HG02938 (cell line): ENCODE measurements at regions not wholly inside any gene's neighbourhood (a gene's known extent, or its start where the extent isn't known, plus 50 kb on each side); places are given as distances from the start of the nearest gene placed in this dataset.

Experiments used
- ATAC-seq: cut with Tn5 transposase; IDR thresholded peaks from one replicate; pipeline ENCODE4 v1.9.1; 2021; ENCODE audit warnings: mild to moderate bottlenecking, moderate library complexity; ENCODE audit not compliant: unreplicated experiment

DNA sequence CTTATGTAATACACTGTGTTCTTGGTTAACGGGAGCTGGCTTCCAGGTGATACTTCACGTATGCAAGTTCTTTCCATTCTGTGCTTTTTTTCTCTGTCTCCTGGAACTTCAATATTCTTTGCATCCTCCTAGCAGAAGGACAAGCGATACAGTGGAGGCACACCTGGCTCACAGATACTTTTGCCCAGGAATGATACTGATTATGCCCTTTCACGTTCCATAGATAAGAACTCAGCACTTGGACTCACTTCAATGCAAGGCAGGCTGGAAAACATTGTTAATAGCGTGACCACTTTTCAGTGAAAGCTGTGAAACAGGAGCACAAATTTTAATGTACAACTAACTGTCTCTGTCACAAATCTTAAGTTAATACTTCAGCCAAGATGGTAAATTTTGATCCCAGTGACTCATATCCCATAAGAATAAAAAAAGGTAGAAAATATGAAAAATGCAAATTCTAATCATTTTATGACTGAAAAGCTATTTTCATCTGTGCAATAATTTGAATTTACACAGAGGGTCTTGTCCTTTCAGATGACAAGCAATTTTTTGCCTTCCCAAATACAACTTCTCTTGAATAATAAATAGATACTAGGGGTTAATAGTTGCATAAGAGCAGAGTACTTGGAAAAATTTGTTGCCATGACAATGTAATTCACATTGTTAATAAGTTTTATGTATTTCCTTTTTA lies 919.0 kb downstream of the GALC start:
- ATAC-seq, result no peak

DNA sequence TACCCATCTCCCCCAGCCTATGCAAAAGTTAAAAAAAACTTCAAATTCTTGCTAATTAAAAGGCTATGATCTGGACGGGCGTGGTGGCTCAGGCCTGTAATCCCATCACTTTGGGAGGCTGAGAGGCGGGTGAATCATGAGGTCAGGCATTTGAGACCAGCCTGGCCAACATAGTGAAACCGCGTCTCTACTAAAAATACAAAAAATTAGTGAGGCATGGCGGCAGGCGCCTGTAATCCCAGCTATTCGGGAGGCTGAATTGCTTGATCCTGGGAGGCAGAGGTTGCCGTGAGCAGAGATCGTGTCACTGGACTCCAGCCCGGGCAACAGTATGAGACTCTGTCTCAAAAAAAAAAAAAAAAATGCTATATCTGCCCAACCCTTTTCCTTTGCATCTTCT lies 925.4 kb downstream of the GALC start:
- ATAC-seq, result no peak

DNA sequence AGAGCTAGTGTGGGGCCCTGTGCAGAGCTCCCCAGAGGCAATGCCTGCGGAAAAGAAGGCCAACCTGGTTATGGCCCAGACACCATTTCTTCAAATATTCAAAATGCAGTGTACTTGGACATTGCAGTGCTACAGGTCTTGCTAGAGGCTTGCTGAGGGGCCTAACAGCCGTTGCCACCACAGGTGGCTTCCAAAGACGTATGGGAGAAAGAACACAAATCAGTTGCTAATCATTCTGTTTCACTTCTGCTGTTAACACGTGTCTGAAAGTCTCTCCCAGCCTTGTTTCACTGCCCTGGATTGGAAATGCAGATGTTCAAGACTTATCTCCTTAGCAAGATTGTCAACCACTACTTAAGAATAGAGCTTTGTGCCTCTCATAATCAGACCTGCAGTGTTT lies 925.9 kb downstream of the GALC start:
- ATAC-seq, result no peak

DNA sequence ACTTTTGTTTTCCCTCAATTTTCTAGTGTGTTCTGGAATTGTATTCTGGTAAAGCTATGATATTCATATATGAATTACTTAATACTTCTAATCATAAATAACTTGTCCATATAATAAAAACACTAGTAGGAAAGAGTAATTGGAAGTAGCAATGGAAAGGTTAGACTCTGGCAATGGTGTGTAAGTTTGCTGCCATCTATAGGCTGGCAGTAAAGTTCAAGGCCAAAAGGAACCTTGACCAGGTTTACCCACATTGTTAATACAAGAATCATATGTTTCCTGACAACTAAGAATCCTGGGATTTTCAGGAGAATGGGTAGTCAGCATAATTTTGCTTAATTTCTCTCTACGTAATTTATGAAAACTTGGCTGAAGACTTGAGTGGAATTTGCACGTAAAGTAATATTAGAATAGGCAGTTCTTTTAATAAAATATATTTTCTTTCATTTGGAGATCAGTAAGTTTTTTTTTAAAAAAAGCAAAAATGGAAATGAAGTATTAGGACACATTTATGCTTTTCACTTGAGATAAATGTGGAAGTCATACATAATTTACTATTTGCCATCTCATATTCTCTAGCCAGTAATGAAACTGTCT lies 926.7 kb downstream of the GALC start:
- no peak for ATAC-seq

DNA sequence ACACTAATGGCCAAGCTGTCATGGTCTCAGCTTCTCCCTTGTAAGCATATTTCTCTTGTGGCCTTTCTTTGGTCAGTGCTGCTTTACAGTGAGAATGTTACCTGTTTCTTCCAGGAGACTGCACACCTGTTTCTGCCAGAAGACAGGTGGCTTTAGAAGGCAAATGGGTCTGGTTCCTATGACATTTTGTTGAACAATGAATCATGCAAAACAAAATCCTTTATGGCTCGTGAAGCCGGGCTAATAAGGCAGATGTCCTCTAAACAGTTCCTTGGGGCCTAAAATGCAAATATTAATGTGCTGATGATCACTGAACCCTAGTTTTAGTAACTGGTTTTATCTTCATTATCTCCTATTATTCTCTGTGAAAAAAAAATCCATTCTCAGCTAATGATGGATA lies 927.6 kb downstream of the GALC start:
- no peak for ATAC-seq

DNA sequence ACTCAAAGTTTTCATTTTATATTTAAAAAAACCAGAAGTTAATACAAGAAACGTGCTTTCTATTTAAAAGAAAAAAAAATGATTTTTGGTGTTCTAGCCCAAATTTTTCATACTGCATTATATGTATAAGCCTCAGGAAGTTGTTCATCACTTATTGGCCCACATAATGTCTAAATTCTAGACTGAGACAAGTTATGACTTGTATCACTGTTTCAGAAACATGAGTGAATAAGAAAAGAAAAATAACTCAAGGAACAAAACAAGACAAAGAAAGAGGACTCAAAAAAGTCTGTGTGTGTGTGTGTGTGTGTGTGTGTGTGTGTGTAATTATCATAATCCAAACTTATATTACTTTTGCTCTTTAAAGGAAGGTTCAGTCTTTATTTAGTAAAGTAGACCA lies 929.8 kb downstream of the GALC start:
- ATAC-seq, result no peak

DNA sequence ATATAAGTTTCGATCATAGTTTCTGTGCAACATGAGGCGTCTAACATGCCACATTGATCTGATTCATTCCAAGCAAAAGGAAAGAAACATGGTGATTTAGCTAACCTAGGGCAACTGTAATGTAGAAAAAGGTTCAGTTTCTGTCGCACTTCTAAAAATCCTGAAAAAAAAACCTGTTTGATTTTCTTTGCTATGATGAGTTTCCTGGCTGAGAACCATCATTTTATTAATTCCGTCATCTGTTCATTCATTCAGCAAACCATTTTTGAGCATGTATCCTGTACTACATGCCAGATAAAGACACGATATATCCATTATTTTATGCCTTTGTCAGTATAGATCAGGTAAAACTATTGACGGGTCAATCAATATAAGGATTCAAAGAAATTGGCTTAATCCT lies 932.6 kb downstream of the GALC start:
- no peak for ATAC-seq

DNA sequence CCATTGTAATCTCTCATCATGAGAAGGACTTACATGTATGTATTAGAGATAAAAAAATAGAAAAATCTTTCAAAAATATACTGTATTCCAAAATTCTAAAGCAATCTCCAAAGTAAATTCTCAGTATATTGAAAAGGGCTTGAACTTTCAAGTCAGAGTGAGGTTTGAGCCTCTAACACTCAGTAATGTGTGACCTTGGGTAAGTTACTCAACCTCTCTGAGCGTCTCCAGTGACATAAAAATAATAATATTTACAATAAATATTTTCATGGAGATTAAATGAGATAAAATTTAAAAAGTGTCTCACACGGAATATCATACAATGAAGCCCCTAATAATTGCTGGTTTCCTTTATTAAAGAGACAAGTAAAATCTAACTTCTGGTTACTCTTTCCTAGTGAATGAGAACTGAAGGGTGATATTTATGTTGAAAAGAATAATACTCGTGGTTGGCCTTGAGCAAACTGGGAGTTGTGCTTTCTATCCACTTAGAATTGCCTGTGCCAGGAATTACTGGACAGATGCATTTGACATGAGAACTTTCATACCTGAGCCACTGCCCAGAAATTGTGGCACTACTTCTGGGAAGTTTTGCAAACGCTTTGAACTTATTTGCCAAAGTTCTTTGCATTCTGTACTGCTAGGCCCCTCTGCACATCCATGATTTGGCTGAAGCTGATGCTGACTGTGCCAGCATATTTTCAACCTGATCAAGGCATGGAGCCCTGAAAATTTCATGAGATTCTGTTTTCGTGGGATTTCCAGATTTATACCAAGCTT lies 933.7 kb downstream of the GALC start:
- ATAC-seq, result no peak

DNA sequence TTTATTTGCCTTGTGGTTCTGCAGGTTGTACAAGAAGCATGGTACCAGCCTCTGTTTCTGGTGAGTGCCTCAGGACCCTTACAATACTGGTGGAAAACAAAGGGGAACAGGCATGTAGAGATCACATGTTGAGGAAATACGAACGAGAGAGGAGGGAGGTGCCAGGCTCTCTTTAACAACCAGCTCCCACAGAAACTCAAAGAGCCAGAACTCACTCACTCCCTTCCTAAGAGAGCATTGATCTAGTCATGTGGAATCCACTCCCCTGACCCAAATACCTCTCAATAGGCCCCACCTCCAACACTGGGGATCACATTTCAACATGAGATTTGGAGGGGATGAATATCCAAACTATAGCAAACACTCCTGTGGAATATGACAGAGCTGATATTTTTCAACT lies 938.0 kb downstream of the GALC start:
- ATAC-seq, result no peak

DNA sequence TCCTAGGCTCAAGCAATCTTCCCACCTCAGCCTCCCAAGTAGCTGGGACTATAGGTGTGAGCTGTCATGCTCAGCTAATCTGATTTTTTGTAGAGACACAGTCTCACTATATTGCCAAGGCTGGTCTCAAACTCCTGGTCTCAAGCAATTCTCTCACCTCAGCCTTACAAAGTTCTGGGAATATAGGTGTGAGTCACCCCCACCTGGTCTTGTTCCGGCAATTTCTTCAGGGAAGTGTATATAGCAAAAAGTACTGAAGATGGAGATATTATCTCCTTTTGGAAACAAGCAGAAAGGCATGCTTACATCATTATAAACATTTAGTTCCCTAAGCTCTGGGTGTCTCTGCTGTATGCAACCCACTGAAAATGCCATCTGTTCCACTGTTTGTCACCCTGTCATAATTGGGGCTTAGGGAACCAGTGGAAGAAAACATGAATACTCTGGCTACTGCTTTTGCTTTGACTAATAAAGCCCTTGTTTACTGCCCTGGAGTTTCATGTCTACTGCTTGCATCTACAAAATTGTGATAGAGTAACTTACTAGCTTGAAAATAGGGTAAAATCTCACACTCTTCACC lies 940.2 kb downstream of the GALC start:
- no peak for ATAC-seq

DNA sequence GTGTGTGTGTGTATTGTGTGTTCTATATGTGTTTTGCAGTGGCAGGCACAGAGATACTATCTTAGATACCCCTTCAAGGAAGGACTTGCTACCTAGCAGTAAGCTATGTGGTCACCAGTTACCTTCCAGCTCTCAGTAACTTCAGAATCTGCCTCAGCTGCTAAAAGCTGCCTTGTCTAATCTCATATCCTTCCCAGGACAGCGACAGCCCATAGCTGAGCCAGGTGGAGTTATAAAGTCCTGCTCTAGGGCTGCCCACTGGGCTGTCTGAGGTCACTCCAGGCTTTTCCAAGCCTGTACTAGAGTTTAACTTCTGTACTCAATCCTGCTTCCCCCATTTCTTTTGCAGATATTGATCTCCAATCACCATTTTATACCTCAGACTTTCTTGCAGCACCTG lies 942.6 kb downstream of the GALC start:
- no peak for ATAC-seq

DNA sequence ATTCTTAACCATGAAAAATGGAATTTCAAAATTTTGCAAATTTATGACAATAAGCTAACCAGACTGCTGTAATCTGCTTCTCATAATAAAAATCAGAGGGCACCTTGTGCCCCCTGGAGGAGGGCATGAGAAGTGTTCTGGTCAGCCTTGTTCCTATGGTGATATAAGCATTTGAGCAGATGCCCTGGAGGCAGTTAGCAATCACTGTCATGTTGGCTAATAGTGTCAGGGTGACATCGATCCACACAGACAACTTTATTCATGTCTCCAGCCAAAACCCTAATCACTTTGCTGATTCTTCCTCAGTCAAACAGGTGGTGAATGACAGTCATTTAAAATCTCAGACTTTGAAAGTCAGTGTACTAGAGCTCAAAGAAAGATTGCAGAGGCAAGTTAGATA lies 943.0 kb downstream of the GALC start:
- peak; percentile 51 for ATAC-seq

DNA sequence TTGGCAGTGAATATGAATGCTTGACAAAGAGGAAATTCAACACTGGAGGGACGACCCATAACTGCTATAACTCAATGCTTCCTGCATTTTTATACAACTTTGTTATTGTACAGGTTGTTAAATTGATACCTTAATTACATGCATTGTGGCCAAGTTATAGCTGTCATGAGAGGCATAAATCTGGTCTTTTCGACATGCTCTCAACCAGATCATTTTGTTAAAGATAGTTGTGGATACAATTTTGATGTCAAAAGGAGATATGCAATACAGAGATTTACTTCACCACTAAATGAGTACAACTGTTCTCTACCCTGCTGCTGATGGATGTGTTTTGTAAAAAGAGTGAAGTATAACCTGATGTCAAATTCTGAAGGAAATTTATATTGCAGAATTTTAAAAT lies 946.0 kb downstream of the GALC start:
- no peak for ATAC-seq

DNA sequence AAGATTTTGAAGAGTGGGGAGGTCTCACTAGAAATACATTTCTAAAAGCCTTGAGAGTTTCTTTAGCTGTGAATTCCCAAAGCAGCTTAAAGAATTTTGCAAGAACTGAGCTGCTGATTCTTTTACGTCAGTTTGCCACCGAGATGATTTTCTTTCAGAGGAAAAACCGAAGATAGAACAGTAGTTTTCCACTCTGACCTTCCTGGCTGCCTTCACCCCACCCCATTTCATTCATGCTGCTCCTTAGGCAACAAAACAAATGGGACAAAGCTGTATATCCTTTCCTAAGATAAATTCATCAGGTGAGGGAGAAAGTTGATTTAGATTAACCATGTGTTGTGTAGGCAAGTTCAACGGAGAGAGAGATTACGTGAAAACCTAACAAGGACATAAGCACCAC lies 947.0 kb downstream of the GALC start:
- no peak for ATAC-seq

DNA sequence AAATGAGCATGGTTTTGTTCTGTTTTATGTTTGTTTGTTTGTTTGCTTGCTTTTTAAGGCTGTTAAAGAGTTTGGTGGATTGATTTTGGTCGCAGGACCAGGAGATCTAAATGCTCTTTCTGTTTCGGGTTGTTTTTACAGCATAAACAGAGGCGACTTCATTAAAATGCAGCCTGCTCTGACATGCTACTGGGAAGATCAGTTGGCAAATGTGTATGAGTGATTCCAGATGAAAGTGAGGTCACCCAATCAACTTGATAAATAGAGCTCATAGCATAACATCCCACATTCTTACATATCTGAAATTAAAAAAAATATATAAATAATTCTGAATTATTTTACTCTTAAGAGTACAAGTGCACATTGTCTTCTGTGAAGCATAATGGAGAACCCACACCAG lies 947.7 kb downstream of the GALC start:
- ATAC-seq, result no peak

DNA sequence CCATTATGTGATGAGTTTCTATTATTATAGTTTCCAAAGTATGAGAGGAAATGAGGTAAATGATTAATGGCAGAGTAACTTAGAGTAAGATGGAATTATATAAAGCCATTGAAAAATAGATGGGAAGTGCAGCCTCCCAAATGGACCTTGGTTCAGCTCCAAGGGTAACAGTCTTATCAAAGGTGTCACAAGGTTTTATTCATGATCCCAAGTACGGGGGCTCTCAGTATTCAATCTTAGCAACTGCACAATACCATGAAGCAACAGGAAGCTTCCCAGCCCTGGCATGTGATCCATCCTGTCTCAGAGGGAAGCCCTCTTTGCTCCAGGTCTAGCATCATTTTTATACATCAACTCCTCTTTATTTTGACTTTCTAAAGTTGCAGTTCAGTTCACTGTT lies 948.2 kb downstream of the GALC start:
- no peak for ATAC-seq

DNA sequence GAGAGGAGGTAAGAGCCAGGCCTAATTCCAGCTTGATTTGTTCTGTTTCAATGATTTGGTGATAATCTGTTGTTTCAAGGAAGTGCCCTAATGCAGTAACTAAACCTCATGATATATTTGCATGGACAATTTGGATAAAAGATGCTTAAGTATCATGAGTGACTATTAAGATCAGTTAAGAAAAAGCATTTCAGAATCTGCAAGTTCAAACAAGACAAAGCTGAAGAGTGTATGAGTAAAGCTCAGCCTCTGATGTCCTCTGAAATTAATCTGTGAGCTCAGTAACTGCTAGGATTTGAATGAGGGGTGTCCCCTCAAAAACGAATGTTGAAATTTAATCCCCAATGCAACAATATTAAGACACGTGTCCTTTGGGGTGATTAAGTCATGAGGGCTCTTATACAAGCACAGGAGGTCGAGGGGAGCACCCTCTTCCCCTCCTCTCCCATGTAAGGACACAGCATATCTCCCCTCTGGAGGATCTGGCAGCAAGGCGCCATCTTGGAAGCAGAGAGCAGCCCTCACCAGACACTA lies 949.2 kb downstream of the GALC start:
- ATAC-seq, result no peak

DNA sequence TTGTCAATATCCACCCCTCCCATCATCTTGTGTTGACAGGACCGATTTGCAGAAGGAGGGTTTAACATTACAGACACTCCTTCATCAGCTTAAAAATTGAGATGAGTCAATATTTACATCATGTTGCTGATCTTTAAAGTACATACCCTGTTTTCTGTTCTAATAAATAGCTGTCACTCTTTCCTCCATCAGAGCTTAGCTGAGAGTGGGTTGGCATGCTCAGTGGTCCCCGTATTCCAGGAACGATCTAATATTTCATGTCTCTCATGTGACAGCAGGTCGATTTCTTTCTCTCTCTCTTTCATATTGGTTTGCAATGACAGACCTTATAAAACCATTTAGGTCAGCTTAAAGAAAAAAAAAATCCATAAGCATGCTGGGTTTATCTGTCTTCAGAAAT lies 950.6 kb downstream of the GALC start:
- no peak for ATAC-seq

DNA sequence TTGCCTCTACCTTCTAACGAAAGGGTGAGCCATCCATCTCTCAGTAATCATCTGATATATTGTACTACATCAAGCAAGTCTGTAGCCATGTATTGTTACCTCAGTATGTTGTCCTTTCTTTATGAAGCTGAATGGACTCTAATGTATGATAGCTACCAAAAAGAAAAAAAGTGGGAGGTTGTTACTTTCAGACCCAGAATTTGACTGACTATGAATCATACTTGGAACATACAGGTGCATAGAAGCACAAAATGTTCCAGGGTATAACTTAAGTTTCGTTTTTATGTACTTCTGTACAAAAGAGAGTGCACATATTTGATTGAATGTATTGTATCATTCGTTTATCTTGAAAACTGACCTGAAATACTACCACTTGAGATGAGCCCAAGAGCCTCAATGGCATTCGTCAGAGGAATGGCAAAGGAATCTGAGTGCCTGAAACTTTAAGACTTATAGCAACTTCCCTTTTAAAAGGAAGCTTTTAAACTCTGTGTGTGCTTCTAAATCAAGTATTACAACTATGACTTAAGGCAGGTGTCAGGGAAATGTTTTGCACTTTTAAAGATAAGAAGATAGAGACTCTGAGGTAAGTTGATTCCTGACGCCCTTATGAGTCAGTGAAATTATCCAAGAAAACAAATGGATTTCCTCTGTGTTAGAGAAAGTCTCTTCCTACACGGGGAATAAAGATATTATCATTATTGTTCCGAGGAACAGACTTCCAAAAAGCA lies 951.5 kb downstream of the GALC start:
- ATAC-seq, result no peak

DNA sequence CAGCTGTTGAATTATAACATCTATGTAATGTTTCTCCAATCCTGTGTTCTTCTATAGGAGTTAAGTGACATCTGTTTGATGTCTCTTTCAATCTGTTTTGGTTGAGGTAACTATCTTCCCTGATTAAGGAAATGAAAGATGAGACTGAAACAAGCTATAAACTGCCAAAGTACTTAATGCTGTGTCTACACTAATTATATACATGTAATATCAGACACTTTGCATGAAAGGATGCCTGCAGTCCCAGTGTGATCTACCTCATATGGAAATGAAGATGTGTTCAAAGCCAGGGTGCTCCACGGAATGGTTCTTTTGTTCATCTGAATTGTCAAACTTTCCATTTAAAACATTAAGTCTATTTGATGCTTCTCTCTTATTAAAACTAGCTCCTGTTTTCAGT lies 958.3 kb downstream of the GALC start:
- no peak for ATAC-seq

DNA sequence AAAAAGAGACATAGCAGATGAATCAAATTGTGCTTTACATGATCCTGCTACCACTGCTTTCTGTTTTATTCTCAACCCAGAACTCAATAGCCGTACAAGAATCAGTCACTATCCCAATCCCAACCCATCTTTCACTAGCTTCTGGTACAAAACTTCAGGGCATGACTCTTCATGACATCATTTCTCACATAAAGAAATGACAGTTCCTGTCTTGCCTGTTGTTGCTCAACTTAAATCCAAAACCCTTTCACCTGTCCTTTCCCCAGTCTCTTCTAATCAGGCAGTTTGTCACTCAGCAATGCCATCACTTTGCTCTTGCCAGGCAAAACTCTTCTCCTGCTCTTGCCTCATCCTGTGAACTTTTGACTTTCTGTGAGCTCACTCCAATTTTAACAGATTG lies 962.8 kb downstream of the GALC start:
- ATAC-seq, result no peak
